ENCODE measurements at regions not wholly inside any gene's neighbourhood (a gene's known extent, or its start where the extent isn't known, plus 50 kb on each side); places are given as distances from the start of the nearest gene placed in this dataset.

DNA sequence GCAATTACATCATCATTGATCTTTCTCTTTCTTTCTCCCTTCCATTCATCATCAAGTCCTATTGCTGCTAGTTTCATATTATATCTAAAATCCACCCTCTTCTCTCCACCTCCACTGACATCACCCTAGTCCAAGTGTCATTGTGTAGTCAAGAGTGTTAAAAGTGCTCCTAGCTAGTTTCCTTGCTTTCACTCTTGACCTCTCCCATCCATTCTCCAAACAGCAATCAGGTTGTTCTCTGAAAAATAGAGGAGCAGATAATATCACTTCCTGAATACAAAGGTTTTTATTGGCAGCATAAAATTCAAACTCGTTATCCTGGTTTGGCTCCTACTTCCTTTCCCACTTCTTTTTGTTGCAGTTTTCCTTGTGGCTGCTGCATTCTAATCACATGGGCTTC is 61.6 kb upstream of the PHF14 start:
- Histone ChIP-seq H3K9me3 (no peaks in the 10 kb centered on the region), H3K36me3 (no peaks in the 10 kb centered on the region), H3K27ac (no peak overlapping the region), H3K4me3 (no peak overlapping the region), H3K4me1 (no peaks in the 10 kb centered on the region), H3K27me3 (no peaks in the 10 kb centered on the region)
- ATAC-seq (no peak), DNase-seq (no peak)
- intact Hi-C loops (cut with DNase I): no loop called here
- TF ChIP-seq, protein P1, sequence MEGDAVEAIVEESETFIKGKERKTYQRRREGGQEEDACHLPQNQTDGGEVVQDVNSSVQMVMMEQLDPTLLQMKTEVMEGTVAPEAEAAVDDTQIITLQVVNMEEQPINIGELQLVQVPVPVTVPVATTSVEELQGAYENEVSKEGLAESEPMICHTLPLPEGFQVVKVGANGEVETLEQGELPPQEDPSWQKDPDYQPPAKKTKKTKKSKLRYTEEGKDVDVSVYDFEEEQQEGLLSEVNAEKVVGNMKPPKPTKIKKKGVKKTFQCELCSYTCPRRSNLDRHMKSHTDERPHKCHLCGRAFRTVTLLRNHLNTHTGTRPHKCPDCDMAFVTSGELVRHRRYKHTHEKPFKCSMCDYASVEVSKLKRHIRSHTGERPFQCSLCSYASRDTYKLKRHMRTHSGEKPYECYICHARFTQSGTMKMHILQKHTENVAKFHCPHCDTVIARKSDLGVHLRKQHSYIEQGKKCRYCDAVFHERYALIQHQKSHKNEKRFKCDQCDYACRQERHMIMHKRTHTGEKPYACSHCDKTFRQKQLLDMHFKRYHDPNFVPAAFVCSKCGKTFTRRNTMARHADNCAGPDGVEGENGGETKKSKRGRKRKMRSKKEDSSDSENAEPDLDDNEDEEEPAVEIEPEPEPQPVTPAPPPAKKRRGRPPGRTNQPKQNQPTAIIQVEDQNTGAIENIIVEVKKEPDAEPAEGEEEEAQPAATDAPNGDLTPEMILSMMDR (IDR thresholded peaks at IDR 0.05): no peak

DNA sequence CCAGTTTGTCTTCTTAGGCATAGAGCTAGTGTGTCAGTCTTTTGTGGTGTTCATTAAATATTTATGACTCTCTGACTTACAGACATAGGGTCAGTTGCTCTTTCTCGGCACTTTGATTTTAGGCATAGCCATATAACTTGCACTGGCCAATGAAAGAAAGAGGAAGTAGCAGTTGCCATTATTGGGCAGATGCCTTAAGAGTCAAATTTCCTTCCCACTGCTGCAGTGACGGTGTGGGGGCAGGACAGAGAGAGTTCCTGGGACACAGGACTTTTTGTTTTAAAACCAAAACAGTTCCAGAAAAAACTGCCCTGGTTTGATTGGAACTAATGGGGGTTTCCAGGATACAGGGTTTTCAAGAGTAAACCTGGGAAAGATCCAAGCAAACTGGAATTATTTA is 60.2 kb upstream of the PHF14 start:
- Histone ChIP-seq H3K27me3 (no peaks in the 10 kb centered on the region), H3K9me3 (no peaks in the 10 kb centered on the region), H3K36me3 (no peaks in the 10 kb centered on the region), H3K4me1 (no peaks in the 10 kb centered on the region), H3K4me3 (no peak overlapping the region), H3K27ac (no peak overlapping the region)
- intact Hi-C loops (cut with DNase I): no loop called here
- ATAC-seq (no peak), DNase-seq (no peak)
- TF ChIP-seq, protein P1 (IDR thresholded peaks at IDR 0.05): no peak

DNA sequence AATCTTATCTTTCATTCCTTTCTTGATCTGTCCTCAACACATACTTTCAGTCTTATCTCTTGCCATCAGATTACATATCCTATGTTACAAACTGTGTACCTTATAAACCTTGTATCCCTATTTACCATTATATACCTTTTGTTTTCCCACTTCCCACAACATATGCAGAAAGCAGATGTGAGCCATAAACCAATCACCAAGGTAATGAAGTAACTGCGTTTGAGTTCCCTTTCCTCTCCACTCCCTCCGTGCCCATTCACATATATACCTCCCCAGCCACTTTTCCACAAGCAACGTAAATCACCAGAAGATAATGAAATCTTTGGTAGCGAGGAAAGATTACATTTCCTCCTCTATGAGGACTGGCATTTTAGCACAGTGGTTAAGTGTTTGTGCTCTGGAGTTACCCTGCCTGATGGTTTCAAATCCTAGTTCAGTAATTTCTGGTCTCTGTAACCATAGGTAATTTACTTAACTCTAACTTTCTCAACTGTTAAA is 55.5 kb upstream of the PHF14 start:
- H3K27ac ChIP-seq: no peak overlapping the region
- no peaks in the 10 kb centered on the region for H3K27me3 ChIP-seq
- no peaks in the 10 kb centered on the region for H3K4me1 ChIP-seq
- ATAC-seq (no peak), DNase-seq (no peak)
- TF ChIP-seq, protein P1 (IDR thresholded peaks at IDR 0.05): no peak
- H3K36me3 ChIP-seq: no peaks in the 10 kb centered on the region
- intact Hi-C loops (cut with DNase I): no loop called here
- H3K9me3 ChIP-seq: no peaks in the 10 kb centered on the region
- no peak overlapping the region for H3K4me3 ChIP-seq

DNA sequence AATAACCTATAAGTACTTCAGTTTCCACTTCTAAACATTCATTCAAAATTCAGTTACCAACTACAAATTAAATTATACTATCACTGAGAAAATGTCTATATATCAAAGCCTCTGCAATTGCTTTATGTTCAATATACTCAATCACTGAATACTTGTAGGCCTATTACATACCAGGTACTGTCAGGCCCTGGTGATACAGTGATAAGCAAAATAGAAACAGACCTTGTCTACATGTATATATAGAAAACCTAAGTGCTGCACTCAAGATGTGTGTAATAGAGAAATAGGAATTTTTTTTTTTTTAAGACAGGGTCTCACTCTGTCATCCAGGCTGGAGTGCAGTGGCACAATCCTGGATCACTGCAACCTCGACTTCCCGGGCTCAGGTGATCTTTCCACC is 53.7 kb upstream of the PHF14 start:
- no peaks in the 10 kb centered on the region for H3K27me3 ChIP-seq
- no peak overlapping the region for H3K27ac ChIP-seq
- H3K4me1 ChIP-seq: no peaks in the 10 kb centered on the region
- H3K36me3 ChIP-seq: no peaks in the 10 kb centered on the region
- DNase-seq (no peak), ATAC-seq (no peak)
- TF ChIP-seq, protein P1 (IDR thresholded peaks at IDR 0.05): no peak
- H3K9me3 ChIP-seq: no peaks in the 10 kb centered on the region
- intact Hi-C loops (cut with DNase I): no loop called here
- no peak overlapping the region for H3K4me3 ChIP-seq

Data from upper lobe of right lung (tissue), 1 donor.